ENCODE measurements at regions not wholly inside any gene's neighbourhood (a gene's known extent, or its start where the extent isn't known, plus 50 kb on each side); places are given as distances from the start of the nearest gene placed in this dataset.

GRCh38 chr2:18784245-18784644, 194.9 kb upstream of the NT5C1B start:
- Mint-ChIP-seq H3K27ac (ENCODE audit: unreplicated experiment) (no peak overlapping the region), H3K4me1 (no peaks in the 10 kb centered on the region), H3K9me3 (peaks cover 12% of the 10 kb centered on the region), H3K27me3 (ENCODE audit: low read depth) (peaks cover 11% of the 10 kb centered on the region), H3K4me3 (no peak overlapping the region), H3K36me3 (ENCODE audit: low read depth) (peaks cover 4% of the 10 kb centered on the region)
- no peak for TF ChIP-seq CTCF (conservative IDR thresholded peaks at IDR 0.05)
- DNase-seq (ENCODE audit: low read depth, low spot score) = no peak

- Mint-ChIP-seq H3K4me1 (no peaks in the 10 kb centered on the region), H3K36me3 (ENCODE audit: low read depth) (peaks cover 4% of the 10 kb centered on the region), H3K27ac (ENCODE audit: unreplicated experiment) (no peak overlapping the region), H3K9me3 (peaks cover 12% of the 10 kb centered on the region), H3K4me3 (no peak overlapping the region), H3K27me3 (ENCODE audit: low read depth) (peaks cover 22% of the 10 kb centered on the region)
- DNase-seq (ENCODE audit: low read depth, low spot score) = no peak
- no peak for TF ChIP-seq CTCF (conservative IDR thresholded peaks at IDR 0.05)
Measured at GRCh38 chr2:18781541-18782280, 192.3 kb upstream of the NT5C1B start.

- H3K9me3 Mint-ChIP-seq = no peaks in the 10 kb centered on the region
- DNase-seq (ENCODE audit: low read depth, low spot score) = no peak
- H3K27me3 Mint-ChIP-seq (ENCODE audit: low read depth) = peaks cover 26% of the 10 kb centered on the region
- no peak for TF ChIP-seq CTCF (conservative IDR thresholded peaks at IDR 0.05)
- H3K36me3 Mint-ChIP-seq (ENCODE audit: low read depth) = no peaks in the 10 kb centered on the region
- no peaks in the 10 kb centered on the region for H3K4me1 Mint-ChIP-seq
- H3K27ac Mint-ChIP-seq (ENCODE audit: unreplicated experiment) = no peak overlapping the region
- no peak overlapping the region for H3K4me3 Mint-ChIP-seq
Measured at GRCh38 chr2:18777250-18777812, 188.0 kb upstream of the NT5C1B start.

GRCh38 chr2:18771212-18771611, 181.8 kb upstream of the NT5C1B start:
- Mint-ChIP-seq H3K4me1 (no peaks in the 10 kb centered on the region), H3K4me3 (no peak overlapping the region), H3K36me3 (ENCODE audit: low read depth) (no peaks in the 10 kb centered on the region), H3K27me3 (ENCODE audit: low read depth) (peaks cover 10% of the 10 kb centered on the region), H3K27ac (ENCODE audit: unreplicated experiment) (no peak overlapping the region), H3K9me3 (peaks cover 12% of the 10 kb centered on the region)
- no peak for DNase-seq (ENCODE audit: low read depth, low spot score)
- no peak for TF ChIP-seq CTCF (conservative IDR thresholded peaks at IDR 0.05)

- no peak for TF ChIP-seq CTCF (conservative IDR thresholded peaks at IDR 0.05)
- Mint-ChIP-seq H3K9me3 (peaks cover 6% of the 10 kb centered on the region), H3K27ac (ENCODE audit: unreplicated experiment) (no peak overlapping the region), H3K36me3 (ENCODE audit: low read depth) (no peaks in the 10 kb centered on the region), H3K27me3 (ENCODE audit: low read depth) (peaks cover 6% of the 10 kb centered on the region), H3K4me3 (no peak overlapping the region), H3K4me1 (peaks cover 4% of the 10 kb centered on the region)
- no peak for DNase-seq (ENCODE audit: low read depth, low spot score)
Measured at GRCh38 chr2:18763338-18763737, 174.0 kb upstream of the NT5C1B start.

All from neural crest cell (in vitro differentiated cells).